Tongue (tissue), 1 donor: ENCODE measurements at regions not wholly inside any gene's neighbourhood (a gene's known extent, or its start where the extent isn't known, plus 50 kb on each side); places are given as distances from the start of the nearest gene placed in this dataset.
A peak's percentile ranks its signal among the peaks of the same experiment; 100 is the strongest.

Experiments
- DNase-seq: peaks from one replicate; pipeline ENCODE4 v3.0.0-alpha.2; 2015

DNA sequence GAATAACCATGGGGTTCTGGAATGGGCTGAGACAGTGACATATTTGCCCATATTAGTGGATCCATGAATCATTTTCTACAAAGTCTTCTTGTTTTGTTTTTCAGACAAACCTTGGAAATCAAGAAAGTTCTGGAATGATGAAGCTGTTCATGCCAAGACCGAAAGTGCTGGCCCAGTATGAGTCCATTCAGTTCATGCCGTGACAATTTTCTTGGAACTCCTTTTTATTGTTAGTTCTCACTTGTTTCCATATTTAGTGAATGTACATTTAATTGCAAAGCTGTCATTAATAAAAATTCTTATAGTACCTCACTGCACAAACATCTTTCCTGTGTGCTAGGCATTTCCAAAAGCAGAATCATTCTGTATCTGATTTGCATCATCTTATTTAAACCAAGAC, 100.6 kb upstream of the KCNJ15 start:
- DNase-seq, result no peak

- peak; percentile 84 for DNase-seq
These were observed 97.4 kb upstream of the KCNJ15 start for GRCh38 chr21:38159355-38159754.

- peak; percentile 68 for DNase-seq
These were observed 91.2 kb upstream of the KCNJ15 start for GRCh38 chr21:38165466-38166172.

GRCh38 chr21:38166173-38166535, 90.6 kb upstream of the KCNJ15 start:
- DNase-seq, result peak; percentile 63

DNA sequence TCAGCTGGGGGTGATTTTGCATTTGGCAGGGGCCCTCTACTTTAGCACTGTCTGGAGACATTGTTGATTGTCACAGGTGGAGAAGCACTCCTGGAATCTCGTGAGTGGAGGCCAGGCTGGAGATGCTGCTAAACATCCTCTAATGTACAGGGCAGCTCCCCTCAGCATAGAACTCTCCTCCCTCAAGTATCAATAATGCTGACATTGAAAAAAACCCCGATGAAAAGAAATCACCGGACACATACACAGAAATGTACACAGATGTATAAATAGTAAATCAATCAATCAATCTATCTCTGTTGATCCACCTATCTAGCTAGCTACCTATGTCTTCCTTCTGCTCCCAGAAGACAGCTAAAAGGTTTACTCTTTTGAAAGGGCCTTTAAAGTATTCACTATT, 89.4 kb upstream of the KCNJ15 start:
- DNase-seq, result no peak

DNA sequence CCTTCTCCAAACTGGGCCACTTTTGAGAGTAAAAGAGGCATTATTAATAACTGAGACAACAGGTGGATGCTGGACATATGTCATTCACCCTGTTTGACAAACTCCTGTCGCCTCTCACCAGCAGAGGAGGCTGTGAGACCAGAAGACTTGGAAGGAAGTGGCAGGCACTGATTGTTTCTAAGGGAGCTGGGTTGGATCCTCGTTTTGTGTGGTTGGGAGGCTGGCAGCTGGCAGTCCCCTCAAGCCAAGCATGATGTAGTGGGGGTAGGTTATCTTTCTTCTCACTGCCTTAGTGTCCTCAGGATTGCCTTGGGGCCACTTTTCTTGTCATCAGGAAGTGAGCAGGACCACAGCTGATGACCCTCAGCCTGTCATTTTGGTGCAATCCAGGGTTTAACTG, 86.5 kb upstream of the KCNJ15 start:
- DNase-seq, result peak; percentile 16

- DNase-seq, result no peak
These were observed 85.8 kb upstream of the KCNJ15 start for GRCh38 chr21:38170704-38171682.

- peak; percentile 12 for DNase-seq
These were observed 85.0 kb upstream of the KCNJ15 start for GRCh38 chr21:38171723-38172344.

GRCh38 chr21:38173276-38174035, 83.3 kb upstream of the KCNJ15 start:
- DNase-seq, result no peak

DNA sequence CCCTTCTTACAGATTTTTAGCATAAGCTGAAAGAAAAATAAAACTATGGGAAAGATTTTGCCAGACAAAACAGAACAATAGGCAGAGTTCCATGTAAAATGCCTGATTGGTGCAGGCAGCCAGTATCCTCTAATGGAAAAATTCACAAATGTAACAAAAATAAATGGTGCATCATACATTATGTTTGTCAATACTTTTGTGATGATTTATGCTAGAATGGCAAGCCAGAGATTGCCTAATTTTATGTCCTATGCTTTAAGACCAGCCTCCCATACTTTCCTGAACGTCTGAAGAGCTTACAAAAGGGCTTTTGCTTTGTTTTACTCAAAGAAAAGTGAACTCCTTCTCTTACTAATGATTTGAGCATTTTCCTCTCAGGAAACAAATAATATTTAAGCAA, 81.5 kb upstream of the KCNJ15 start:
- peak; percentile 39 for DNase-seq

DNA sequence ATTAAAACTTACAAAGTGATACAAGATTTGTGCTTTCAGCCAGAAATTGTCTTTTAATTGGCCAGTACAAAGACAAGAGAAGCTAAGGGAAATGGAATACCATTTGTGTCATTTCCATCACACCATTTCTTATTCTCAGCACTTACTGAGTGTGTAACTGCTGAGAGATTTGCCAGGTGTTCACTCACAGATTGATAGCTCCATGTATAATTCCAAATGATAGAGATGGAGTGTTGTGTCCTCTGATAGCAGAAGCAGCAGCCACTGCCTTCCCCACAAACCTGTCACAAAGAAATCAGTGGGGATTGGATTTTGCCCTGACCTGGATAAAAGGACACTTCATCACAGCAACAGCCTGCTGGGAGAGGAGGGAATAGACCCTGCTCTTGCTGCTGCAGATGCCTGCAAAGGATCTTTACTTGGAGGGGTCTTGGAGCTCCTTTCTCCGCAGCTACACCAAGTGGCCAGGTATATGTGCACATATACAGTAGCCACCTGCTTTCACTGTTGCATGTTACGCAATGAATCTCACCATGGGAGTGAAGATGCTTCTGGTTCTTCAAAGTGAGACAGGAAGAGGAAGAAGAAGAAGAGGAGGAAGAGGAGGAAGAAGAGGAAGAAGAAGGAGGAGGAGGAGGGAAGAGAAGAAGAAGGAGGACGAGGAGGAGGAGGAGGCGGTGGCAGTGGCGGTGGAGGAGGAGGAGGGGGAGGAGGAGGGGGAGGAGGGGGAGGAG, 78.7 kb upstream of the KCNJ15 start:
- DNase-seq, result no peak

- DNase-seq, result no peak
These were observed 77.9 kb upstream of the KCNJ15 start for GRCh38 chr21:38178653-38179470.

DNA sequence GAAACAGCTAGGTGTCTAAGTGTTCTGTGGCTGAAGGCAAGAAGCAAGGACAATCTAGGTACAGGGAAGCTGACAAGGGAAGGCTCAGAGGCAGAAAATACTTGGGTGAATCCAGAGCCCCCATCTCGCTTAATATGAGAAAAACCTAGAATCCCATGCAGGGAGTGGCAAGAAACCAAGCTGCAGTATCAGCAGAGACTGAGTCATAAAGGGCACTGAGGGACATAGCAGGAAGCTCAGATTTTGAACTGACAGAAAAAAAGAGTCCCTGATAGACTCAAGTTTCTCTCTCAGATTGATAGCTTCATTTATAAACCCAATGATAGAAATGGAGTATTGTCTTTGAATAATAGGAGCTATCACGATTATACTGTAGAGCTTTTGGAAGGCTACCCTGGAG, 77.3 kb upstream of the KCNJ15 start:
- no peak for DNase-seq

DNA sequence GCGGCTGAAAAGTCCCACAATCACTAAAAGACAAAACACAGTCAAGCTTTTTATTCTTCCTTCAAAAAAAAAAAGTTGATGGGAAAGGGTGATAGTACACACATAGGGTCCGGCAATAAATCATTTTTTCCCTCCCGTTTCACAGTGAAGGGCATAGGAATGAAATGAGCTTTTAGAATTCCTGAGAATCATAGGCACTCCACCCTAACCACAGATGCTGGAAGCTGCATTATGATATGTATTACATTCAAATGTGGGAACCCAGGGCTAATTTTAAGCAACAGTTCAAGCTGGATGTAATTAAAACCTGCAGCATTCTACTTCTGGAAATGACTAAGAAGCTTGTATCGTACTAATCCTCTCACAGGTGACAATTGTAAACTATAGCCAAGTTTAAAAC, 75.7 kb upstream of the KCNJ15 start:
- peak; percentile 24 for DNase-seq

GRCh38 chr21:38182370-38182985, 74.3 kb upstream of the KCNJ15 start:
- no peak for DNase-seq

DNA sequence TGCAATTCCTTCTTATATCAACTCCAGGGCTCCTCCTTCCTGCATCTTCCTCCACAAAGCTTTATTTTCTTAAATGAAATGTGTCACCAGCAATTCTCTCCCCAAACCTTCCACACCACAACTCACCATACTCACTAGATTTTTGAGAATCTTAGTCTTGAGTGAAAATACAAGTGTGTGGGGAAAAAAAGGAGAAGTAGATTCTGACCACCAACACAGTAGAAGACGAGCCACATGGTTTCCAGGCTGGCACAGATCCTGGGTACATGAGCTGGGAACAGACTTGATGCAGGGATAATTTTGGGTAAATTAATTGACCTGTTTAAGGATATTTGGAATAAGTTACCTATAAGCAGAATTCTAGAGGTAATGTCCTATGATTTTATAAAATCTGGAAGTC, 72.8 kb upstream of the KCNJ15 start:
- no peak for DNase-seq

- no peak for DNase-seq
These were observed 70.0 kb upstream of the KCNJ15 start for GRCh38 chr21:38186661-38187270.

DNA sequence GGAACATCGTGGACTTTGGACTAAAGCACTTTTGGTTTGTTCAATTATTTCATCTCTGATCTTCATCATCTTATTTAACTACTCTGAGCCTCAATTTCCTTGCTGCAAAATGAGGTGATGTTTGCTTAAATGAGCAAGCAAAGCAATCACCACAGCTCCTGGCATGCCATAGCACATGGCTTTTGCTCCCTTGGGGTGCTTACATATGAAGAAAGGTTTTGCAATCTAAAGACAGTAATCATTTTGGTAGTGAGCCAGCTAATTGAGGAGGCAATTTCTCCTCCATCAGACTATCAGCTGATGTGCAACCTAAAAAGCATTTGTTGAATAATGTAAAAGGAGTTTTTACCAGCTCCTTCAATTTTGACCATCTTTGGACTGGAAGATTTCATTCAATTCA, 68.8 kb upstream of the KCNJ15 start:
- no peak for DNase-seq

DNA sequence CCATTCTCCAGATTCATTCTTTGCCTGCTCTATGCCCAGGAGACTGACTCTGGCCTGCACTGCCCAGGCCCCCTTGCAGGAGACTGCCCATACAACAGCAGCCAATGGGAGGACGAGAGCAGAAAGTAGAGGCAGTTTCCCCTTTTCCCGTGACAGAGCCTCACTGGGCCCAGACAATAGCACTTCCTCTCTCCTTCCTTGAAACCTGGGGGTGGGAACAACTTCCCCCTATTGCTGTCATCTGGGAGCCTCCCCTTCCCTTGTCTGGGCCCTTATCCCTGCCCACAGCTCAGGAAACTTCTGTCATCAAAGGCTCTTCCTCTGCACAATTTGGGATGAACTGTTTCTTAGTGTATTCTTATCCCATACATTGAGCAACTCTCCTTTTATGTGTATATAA, 60.8 kb upstream of the KCNJ15 start:
- DNase-seq, result no peak

DNA sequence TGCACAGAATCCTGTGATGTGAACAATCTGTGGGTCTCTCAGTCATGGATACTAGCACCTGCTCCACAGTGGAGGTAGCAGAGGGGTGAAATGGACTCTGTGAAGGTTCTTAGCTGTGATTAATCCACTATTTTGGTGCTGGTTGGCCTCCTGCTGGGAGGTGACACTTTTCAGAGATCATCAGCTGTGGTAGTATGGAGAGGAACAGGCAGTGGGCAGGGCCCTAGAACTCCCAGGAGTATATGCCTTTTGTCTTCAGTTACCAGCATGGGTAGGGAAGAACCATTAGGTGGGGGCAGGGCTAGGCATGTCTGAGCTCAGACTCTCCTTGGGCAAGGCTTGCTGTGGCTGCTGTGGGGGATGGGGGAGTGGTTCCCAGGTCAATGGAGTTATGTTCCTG, 54.0 kb upstream of the KCNJ15 start:
- no peak for DNase-seq
